ENCODE measurements at regions not wholly inside any gene's neighbourhood (a gene's known extent, or its start where the extent isn't known, plus 50 kb on each side); places are given as distances from the start of the nearest gene placed in this dataset.

DNA sequence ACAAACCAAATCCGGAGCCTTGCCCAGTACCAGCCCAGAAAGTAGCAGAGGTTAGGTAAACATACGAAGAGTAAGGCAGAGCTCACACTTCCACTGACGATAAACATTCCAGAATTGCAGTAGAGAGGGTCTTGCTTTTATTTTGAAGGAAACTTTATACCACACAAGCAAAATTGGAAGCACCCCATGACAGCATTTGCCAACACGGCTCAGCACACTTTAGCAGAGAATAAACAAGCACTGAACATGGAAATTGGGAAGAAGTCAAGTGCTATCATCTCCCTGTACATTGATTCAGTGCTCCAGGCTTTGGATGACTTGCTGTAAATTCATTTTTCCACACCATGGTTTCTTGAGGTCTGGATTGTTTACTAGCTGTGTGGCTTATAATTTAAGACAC, 160.7 kb upstream of the FAM47C start:
- no peak for ATAC-seq (ENCODE audit: low read depth)
- Mint-ChIP-seq H3K27ac (no peak overlapping the region), H3K27me3 (no peaks in the 10 kb centered on the region), H3K4me3 (no peak overlapping the region), H3K9me3 (ENCODE audit: insufficient read depth) (no peaks in the 10 kb centered on the region), H3K4me1 (no peaks in the 10 kb centered on the region)
- CTCF ChIA-PET, result no interaction called here
- Histone ChIP-seq H3K27ac (ENCODE audit: low read length in 2 of 2) (no peak overlapping the region), H3K79me2 (ENCODE audit: control insufficient read depth, insufficient read depth, low read length) (no peaks in the 10 kb centered on the region), H3K36me3 (replicated peaks in 1 of 2; ENCODE audit: control extremely low read depth in 1 of 2, control insufficient read depth in 1 of 2, extremely low read depth in 1 of 2, insufficient read depth in 2 of 2, low read length in 1 of 2) (no peaks in the 10 kb centered on the region), H2AFZ (ENCODE audit: insufficient read depth, low read depth, low read length, poor library complexity, severe bottlenecking) (no peak overlapping the region), H4K20me1 (ENCODE audit: control insufficient read depth, insufficient read depth, low read length, poor library complexity, severe bottlenecking) (no peaks in the 10 kb centered on the region), H3K4me2 (replicated peaks; ENCODE audit: low read depth, low read length, poor library complexity, severe bottlenecking) (no peak overlapping the region), H3K4me3 (ENCODE audit: control extremely low read depth in 1 of 5, extremely low read depth in 1 of 5, insufficient read depth in 1 of 5, low read depth in 2 of 5, low read length in 4 of 5) (no peak overlapping the region), H3K9ac (ENCODE audit: low read length) (no peak overlapping the region), H3K9me3 (ENCODE audit: control extremely low read depth in 1 of 3, control insufficient read depth in 2 of 3, insufficient read depth in 1 of 3, low read length in 2 of 3) (no peaks in the 10 kb centered on the region), H3K4me1 (ENCODE audit: control insufficient read depth in 2 of 2, insufficient read depth in 2 of 2, low read length in 2 of 2) (no peaks in the 10 kb centered on the region), H3K27me3 (replicated peaks in 1 of 4; ENCODE audit: control extremely low read depth in 1 of 4, control insufficient read depth in 3 of 4, insufficient read depth in 4 of 4, low read length in 3 of 4) (no peaks in the 10 kb centered on the region)
- intact Hi-C loops (cut with micrococcal nuclease), result no loop called here
- WGBS (ENCODE audit: insufficient coverage), result no CpG with 5 or more reads among the region's 4 CpGs
- no peak for TF ChIP-seq EZH2 (IDR thresholded peaks at IDR 0.05; ENCODE audit: borderline replicate concordance, insufficient read depth, low read depth, low read length, poor library complexity, severe bottlenecking)
- TF ChIP-seq, protein P1, sequence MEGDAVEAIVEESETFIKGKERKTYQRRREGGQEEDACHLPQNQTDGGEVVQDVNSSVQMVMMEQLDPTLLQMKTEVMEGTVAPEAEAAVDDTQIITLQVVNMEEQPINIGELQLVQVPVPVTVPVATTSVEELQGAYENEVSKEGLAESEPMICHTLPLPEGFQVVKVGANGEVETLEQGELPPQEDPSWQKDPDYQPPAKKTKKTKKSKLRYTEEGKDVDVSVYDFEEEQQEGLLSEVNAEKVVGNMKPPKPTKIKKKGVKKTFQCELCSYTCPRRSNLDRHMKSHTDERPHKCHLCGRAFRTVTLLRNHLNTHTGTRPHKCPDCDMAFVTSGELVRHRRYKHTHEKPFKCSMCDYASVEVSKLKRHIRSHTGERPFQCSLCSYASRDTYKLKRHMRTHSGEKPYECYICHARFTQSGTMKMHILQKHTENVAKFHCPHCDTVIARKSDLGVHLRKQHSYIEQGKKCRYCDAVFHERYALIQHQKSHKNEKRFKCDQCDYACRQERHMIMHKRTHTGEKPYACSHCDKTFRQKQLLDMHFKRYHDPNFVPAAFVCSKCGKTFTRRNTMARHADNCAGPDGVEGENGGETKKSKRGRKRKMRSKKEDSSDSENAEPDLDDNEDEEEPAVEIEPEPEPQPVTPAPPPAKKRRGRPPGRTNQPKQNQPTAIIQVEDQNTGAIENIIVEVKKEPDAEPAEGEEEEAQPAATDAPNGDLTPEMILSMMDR (IDR thresholded peaks at IDR 0.05), result no peak
- POLR2A ChIA-PET, result no interaction called here
- DNase-seq, result no peak

GRCh38 chrX:36849407-36849806, 158.8 kb upstream of the FAM47C start:
- Histone ChIP-seq H3K36me3 (replicated peaks in 1 of 2; ENCODE audit: control extremely low read depth in 1 of 2, control insufficient read depth in 1 of 2, extremely low read depth in 1 of 2, insufficient read depth in 2 of 2, low read length in 1 of 2) (no peaks in the 10 kb centered on the region), H3K27ac (ENCODE audit: low read length in 2 of 2) (no peak overlapping the region), H3K79me2 (ENCODE audit: control insufficient read depth, insufficient read depth, low read length) (no peaks in the 10 kb centered on the region), H3K9me3 (ENCODE audit: control extremely low read depth in 1 of 3, control insufficient read depth in 2 of 3, insufficient read depth in 1 of 3, low read length in 2 of 3) (no peaks in the 10 kb centered on the region), H4K20me1 (ENCODE audit: control insufficient read depth, insufficient read depth, low read length, poor library complexity, severe bottlenecking) (no peaks in the 10 kb centered on the region), H3K4me1 (ENCODE audit: control insufficient read depth in 2 of 2, insufficient read depth in 2 of 2, low read length in 2 of 2) (no peaks in the 10 kb centered on the region), H3K4me3 (ENCODE audit: control extremely low read depth in 1 of 5, extremely low read depth in 1 of 5, insufficient read depth in 1 of 5, low read depth in 2 of 5, low read length in 4 of 5) (no peak overlapping the region), H2AFZ (ENCODE audit: insufficient read depth, low read depth, low read length, poor library complexity, severe bottlenecking) (no peak overlapping the region), H3K27me3 (replicated peaks in 1 of 4; ENCODE audit: control extremely low read depth in 1 of 4, control insufficient read depth in 3 of 4, insufficient read depth in 4 of 4, low read length in 3 of 4) (no peaks in the 10 kb centered on the region), H3K9ac (ENCODE audit: low read length) (no peak overlapping the region), H3K4me2 (replicated peaks; ENCODE audit: low read depth, low read length, poor library complexity, severe bottlenecking) (no peak overlapping the region)
- DNase-seq, result no peak
- H3K9me3 Mint-ChIP-seq (ENCODE audit: insufficient read depth), result no peaks in the 10 kb centered on the region
- intact Hi-C loops (cut with micrococcal nuclease), result no loop called here
- H3K4me1 Mint-ChIP-seq, result no peaks in the 10 kb centered on the region
- ChIA-PET CTCF (no interaction called here), POLR2A (no interaction called here)
- no peak overlapping the region for H3K27ac Mint-ChIP-seq
- no peak overlapping the region for H3K4me3 Mint-ChIP-seq
- WGBS (ENCODE audit: insufficient coverage), result no CpG with 5 or more reads among the region's 2 CpGs
- no peak for ATAC-seq (ENCODE audit: low read depth)
- H3K27me3 Mint-ChIP-seq, result no peaks in the 10 kb centered on the region
- TF ChIP-seq EZH2 (IDR thresholded peaks at IDR 0.05; ENCODE audit: borderline replicate concordance, insufficient read depth, low read depth, low read length, poor library complexity, severe bottlenecking), result no peak
- TF ChIP-seq, protein P1 (IDR thresholded peaks at IDR 0.05), result no peak

All from B cell (primary cell).